Peyer's patch (tissue), 4 donors: ENCODE measurements at regions not wholly inside any gene's neighbourhood (a gene's known extent, or its start where the extent isn't known, plus 50 kb on each side); places are given as distances from the start of the nearest gene placed in this dataset.

Experiments used
- CTCF ChIP-seq, 6 experiments: fragments of 450-650 bp in 4 of 6; fragments of 200-600 bp in 2 of 6; sonication (generic) in 1 of 6; IDR thresholded peaks; one replicate each; pipeline ENCODE4 v1.5.1; 2017 to 2019; ENCODE audit warnings: antibody characterized with exemption in 6 of 6, mild to moderate bottlenecking in 3 of 6, moderate library complexity in 1 of 6
- POLR2A ChIP-seq, 2 donors: fragments of 450-650 bp; IDR thresholded peaks; one replicate each; pipeline ENCODE4 v1.5.1; 2017; ENCODE audit warnings: antibody characterized with exemption in 2 of 2, mild to moderate bottlenecking in 2 of 2, moderate library complexity in 2 of 2

- TF ChIP-seq POLR2A (IDR thresholded peaks at IDR 0.05) (no peak), CTCF (IDR thresholded peaks at IDR 0.05) (no peak)
Measured at GRCh38 chr2:42999391-42999841, 207.0 kb upstream of the HAAO start.
